ENCODE measurements at regions not wholly inside any gene's neighbourhood (a gene's known extent, or its start where the extent isn't known, plus 50 kb on each side); places are given as distances from the start of the nearest gene placed in this dataset.

DNA sequence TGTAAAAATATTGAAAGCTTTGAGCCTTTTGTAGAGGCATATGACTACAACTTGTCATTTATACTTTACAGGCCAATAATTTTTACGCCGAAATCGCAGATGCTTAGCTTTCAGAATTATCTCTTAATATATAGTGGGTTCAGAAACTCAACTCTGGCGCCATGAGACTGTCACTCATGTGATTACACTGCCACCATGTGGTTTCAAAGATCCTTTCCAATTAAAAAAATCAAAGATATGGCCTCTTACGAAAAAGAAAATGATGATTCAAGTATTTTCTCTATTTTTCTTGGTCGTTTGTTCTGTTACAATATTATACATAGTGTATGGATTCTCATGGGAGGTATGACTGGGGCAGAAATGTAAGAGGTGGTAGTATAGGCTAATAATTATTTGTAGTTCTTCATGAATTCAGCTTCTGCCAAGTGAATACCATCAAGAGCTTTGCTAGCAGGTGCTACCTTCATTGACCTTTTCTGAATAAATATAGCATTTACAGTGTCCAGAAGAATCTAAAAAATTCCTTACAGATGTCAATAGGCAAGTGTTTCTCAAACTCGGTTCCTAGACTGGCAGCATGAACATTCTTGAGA lies 751.7 kb upstream of the GOLIM4 start:
- H3K4me3 ChIP-seq (ENCODE audit: low read depth, low read length): no peak overlapping the region
- DNase-seq (ENCODE audit: low read depth): peak; percentile 40
- TF ChIP-seq, protein P1, sequence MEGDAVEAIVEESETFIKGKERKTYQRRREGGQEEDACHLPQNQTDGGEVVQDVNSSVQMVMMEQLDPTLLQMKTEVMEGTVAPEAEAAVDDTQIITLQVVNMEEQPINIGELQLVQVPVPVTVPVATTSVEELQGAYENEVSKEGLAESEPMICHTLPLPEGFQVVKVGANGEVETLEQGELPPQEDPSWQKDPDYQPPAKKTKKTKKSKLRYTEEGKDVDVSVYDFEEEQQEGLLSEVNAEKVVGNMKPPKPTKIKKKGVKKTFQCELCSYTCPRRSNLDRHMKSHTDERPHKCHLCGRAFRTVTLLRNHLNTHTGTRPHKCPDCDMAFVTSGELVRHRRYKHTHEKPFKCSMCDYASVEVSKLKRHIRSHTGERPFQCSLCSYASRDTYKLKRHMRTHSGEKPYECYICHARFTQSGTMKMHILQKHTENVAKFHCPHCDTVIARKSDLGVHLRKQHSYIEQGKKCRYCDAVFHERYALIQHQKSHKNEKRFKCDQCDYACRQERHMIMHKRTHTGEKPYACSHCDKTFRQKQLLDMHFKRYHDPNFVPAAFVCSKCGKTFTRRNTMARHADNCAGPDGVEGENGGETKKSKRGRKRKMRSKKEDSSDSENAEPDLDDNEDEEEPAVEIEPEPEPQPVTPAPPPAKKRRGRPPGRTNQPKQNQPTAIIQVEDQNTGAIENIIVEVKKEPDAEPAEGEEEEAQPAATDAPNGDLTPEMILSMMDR (IDR thresholded peaks at IDR 0.05; ENCODE audit: insufficient read depth, low read depth, low read length): peak; percentile 52

DNA sequence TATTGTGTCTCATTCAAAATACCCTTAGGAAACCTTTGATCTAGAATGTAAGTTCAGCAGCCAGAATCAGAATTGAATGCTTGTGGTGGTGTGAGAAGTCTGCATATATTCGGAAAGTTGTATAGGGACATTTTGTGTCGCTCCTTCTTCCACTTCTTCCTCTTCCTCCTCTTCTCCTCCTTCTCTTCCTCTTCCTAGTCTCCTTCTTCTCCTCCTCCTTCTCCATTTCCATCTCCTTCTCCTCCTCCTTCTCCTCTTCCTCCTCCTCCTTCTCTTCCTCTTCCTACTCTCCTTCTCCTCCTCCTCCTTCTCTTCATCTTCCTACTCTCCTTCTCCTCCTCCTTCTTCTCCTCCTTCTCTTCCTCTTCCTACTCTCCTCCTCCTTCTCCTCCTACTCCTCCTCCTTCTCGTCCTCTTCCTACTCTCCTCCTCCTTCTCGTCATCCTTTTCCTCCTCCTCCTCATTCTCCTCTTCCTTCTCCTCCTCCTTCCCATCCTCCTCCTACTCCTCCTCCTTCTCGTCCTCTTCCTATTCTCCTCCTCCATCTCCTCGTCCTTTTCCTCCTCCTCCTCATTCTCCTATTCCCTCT lies 749.3 kb upstream of the GOLIM4 start:
- no peak for DNase-seq (ENCODE audit: low read depth)
- no peak overlapping the region for H3K4me3 ChIP-seq (ENCODE audit: low read depth, low read length)
- TF ChIP-seq, protein P1 (IDR thresholded peaks at IDR 0.05; ENCODE audit: insufficient read depth, low read depth, low read length): no peak

DNA sequence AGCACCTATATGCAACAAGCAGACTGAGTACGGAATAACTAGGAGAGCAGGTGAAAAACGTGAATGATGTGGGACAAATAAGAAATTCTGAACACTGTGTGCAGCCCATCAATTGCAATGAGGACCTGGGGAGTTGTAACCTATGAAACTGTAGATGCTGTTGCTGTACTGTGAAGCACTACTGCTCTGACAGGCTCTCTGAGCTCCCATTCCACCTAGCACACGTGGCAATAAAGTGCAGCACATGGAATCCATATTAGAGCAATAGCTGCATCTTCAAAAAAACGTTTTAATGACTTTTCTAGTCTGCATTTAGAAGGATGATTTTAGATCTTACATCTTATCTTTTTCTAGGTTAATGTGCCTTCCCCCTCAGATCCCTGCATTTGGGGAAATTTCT lies 748.7 kb upstream of the GOLIM4 start:
- TF ChIP-seq, protein P1 (IDR thresholded peaks at IDR 0.05; ENCODE audit: insufficient read depth, low read depth, low read length): no peak
- DNase-seq (ENCODE audit: low read depth): no peak
- no peak overlapping the region for H3K4me3 ChIP-seq (ENCODE audit: low read depth, low read length)

DNA sequence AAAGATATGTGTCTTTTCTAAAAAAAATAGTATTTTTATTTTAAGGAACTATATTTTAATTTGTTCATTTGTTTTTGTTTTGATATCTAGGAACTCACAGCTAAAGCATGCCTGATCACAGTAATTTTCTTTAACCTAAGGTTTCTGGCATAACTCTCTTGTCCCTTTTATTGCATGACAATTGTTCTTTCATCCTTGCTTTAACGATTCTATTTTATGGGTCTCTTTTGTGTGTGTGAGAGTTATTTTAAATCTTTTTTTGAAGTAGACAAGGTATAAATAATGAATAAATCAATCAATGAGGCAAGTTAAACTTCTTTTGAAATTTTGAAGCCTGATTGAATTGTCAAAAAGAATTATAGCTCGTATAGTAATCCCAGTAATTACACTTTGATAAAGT lies 747.8 kb upstream of the GOLIM4 start:
- H3K4me3 ChIP-seq (ENCODE audit: low read depth, low read length): no peak overlapping the region
- TF ChIP-seq, protein P1 (IDR thresholded peaks at IDR 0.05; ENCODE audit: insufficient read depth, low read depth, low read length): no peak
- DNase-seq (ENCODE audit: low read depth): no peak

DNA sequence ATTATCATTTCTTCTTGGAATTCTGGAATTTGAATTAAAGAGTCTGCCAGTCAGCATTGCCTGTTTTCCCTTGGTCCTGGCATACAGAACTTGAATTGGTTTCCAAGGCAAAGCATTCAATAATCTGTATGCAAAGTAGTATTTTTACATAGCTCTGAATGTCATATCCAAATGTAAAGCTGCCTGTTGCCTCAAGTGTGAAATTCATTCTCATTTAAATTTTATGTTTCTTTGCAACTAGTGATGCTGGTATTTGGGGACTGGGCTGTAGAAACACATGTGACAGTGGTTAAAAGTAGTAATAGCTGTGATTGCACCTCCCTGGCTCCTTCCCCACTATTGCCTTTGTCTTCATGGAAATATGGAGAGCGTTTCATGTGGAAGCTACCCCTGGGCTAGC lies 743.9 kb upstream of the GOLIM4 start:
- no peak for DNase-seq (ENCODE audit: low read depth)
- TF ChIP-seq, protein P1 (IDR thresholded peaks at IDR 0.05; ENCODE audit: insufficient read depth, low read depth, low read length): no peak
- no peak overlapping the region for H3K4me3 ChIP-seq (ENCODE audit: low read depth, low read length)

DNA sequence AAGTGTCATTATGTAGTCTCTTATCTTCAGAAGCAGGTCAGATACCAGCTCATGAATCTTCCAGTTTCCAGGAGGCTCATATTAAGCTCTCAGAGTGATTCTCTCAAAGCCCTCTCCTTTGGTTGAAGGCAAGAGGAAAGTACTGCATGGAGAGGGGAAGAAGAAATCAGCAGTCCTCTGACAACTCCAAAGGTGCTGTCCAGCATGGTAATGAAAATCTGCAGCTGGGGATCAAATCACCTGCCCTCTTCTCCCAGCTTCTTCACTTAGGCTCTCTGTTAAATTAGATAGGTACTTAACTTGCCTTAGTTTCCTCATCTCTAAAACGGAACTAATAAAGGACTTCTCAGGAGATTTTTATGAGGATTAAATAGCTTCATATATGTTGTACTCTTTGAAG lies 738.8 kb upstream of the GOLIM4 start:
- no peak for DNase-seq (ENCODE audit: low read depth)
- TF ChIP-seq, protein P1 (IDR thresholded peaks at IDR 0.05; ENCODE audit: insufficient read depth, low read depth, low read length): no peak
- H3K4me3 ChIP-seq (ENCODE audit: low read depth, low read length): no peak overlapping the region

DNA sequence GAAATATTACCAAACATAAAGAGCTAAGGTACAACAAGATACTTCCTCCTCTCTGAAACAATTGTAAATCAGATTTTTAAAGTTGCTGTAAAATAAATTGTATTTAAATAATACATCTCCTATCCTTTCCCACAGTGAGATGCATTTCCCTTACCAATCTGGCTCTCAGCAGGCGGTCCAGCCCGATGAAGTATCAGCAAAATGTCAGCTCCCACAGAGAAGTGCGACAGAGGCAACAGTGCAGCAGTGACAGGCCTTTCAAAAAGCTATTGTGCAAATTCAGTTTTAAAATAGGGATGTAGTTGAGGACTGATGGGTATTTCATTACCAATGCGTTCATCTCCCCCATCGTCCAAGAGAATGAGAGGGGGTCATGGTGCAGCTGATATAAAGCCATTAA lies 733.2 kb upstream of the GOLIM4 start:
- DNase-seq (ENCODE audit: low read depth): no peak
- TF ChIP-seq, protein P1 (IDR thresholded peaks at IDR 0.05; ENCODE audit: insufficient read depth, low read depth, low read length): no peak
- no peak overlapping the region for H3K4me3 ChIP-seq (ENCODE audit: low read depth, low read length)

Measured in fibroblast of villous mesenchyme (primary cell).